SK-N-MC (cell line): ENCODE measurements at regions not wholly inside any gene's neighbourhood (a gene's known extent, or its start where the extent isn't known, plus 50 kb on each side); places are given as distances from the start of the nearest gene placed in this dataset.

Source experiments
- EZH2 ChIP-seq: fragments of 200-600 bp; sonication (generic); IDR thresholded peaks from one replicate; pipeline ENCODE4 v1.6.1; 2017; ENCODE audit warnings: antibody characterized with exemption
- FOXP2 ChIP-seq: optimal IDR thresholded peaks from 2 replicates; pipeline ENCODE3; 2011; ENCODE audit warnings: mild to moderate bottlenecking, moderate library complexity; ENCODE audit not compliant: insufficient read depth; ENCODE audit errors: extremely low read length, control extremely low read depth
- POLR2AphosphoS5 ChIP-seq: IDR thresholded peaks from 2 replicates; pipeline ENCODE4 v1.6.1; 2012; ENCODE audit warnings: mild to moderate bottlenecking, low read depth, low read length, borderline replicate concordance

- no peak for TF ChIP-seq EZH2
- TF ChIP-seq POLR2AphosphoS5, result no peak
- no peak for TF ChIP-seq FOXP2
Measured at GRCh38 chr3:197372047-197372661, 73.7 kb upstream of the DLG1 start.
